ENCODE measurements at regions not wholly inside any gene's neighbourhood (a gene's known extent, or its start where the extent isn't known, plus 50 kb on each side); places are given as distances from the start of the nearest gene placed in this dataset.

GRCh38 chr1:30318413-30318812, 405.0 kb downstream of the MATN1 start:
- Histone ChIP-seq H3K36me3 (no peaks in the 10 kb centered on the region), H3K4me1 (no peaks in the 10 kb centered on the region), H3K27me3 (no peaks in the 10 kb centered on the region), H3K9me3 (no peaks in the 10 kb centered on the region), H3K4me3 (ENCODE audit: low read depth, low read length) (no peak overlapping the region)
- no peak for DNase-seq
- TF ChIP-seq, protein P1, sequence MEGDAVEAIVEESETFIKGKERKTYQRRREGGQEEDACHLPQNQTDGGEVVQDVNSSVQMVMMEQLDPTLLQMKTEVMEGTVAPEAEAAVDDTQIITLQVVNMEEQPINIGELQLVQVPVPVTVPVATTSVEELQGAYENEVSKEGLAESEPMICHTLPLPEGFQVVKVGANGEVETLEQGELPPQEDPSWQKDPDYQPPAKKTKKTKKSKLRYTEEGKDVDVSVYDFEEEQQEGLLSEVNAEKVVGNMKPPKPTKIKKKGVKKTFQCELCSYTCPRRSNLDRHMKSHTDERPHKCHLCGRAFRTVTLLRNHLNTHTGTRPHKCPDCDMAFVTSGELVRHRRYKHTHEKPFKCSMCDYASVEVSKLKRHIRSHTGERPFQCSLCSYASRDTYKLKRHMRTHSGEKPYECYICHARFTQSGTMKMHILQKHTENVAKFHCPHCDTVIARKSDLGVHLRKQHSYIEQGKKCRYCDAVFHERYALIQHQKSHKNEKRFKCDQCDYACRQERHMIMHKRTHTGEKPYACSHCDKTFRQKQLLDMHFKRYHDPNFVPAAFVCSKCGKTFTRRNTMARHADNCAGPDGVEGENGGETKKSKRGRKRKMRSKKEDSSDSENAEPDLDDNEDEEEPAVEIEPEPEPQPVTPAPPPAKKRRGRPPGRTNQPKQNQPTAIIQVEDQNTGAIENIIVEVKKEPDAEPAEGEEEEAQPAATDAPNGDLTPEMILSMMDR (IDR thresholded peaks at IDR 0.05; ENCODE audit: low read depth, low read length), result no peak

- H3K9me3 ChIP-seq, result no peaks in the 10 kb centered on the region
- TF ChIP-seq, protein P1 (IDR thresholded peaks at IDR 0.05; ENCODE audit: low read depth, low read length), result no peak
- no peaks in the 10 kb centered on the region for H3K36me3 ChIP-seq
- H3K4me3 ChIP-seq (ENCODE audit: low read depth, low read length), result no peak overlapping the region
- no peaks in the 10 kb centered on the region for H3K27me3 ChIP-seq
- no peaks in the 10 kb centered on the region for H3K4me1 ChIP-seq
- DNase-seq, result no peak
Measured at GRCh38 chr1:30317921-30318320, 405.5 kb downstream of the MATN1 start.

GRCh38 chr1:30316056-30316455, 407.3 kb downstream of the MATN1 start:
- DNase-seq, result no peak
- Histone ChIP-seq H3K9me3 (no peaks in the 10 kb centered on the region), H3K36me3 (no peaks in the 10 kb centered on the region), H3K4me1 (no peaks in the 10 kb centered on the region), H3K27me3 (no peaks in the 10 kb centered on the region), H3K4me3 (ENCODE audit: low read depth, low read length) (no peak overlapping the region)
- TF ChIP-seq, protein P1 (IDR thresholded peaks at IDR 0.05; ENCODE audit: low read depth, low read length), result no peak

GRCh38 chr1:30315185-30315960, 408.0 kb downstream of the MATN1 start:
- no peak overlapping the region for H3K4me3 ChIP-seq (ENCODE audit: low read depth, low read length)
- TF ChIP-seq, protein P1 (IDR thresholded peaks at IDR 0.05; ENCODE audit: low read depth, low read length), result no peak
- no peaks in the 10 kb centered on the region for H3K4me1 ChIP-seq
- no peaks in the 10 kb centered on the region for H3K9me3 ChIP-seq
- H3K36me3 ChIP-seq, result no peaks in the 10 kb centered on the region
- DNase-seq, result no peak
- H3K27me3 ChIP-seq, result no peaks in the 10 kb centered on the region

DNA sequence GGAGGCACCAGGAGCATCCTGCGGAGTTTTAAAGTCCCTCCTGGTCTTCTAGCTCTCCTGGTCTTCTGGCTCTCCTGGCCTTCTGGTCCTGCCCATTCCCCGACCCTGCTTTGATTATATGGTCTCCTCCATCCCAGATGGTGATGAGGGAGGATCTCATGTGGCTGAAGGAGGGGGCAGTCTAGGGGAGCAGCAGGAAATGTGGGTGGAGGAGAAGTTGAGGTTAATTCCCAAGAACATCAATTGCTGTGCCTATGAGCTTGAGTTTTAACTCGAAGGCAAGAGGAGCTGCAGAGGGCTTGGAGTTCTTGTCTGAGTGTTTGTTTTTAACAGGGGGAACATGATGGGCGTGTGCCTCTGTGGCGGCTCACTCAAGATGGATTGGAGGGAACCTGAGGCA, 408.8 kb downstream of the MATN1 start:
- no peak overlapping the region for H3K4me3 ChIP-seq (ENCODE audit: low read depth, low read length)
- H3K4me1 ChIP-seq, result no peaks in the 10 kb centered on the region
- no peaks in the 10 kb centered on the region for H3K9me3 ChIP-seq

GRCh38 chr1:30313584-30313983, 409.8 kb downstream of the MATN1 start:
- no peak for DNase-seq
- Histone ChIP-seq H3K36me3 (no peaks in the 10 kb centered on the region), H3K4me1 (no peaks in the 10 kb centered on the region), H3K9me3 (no peaks in the 10 kb centered on the region), H3K27me3 (no peaks in the 10 kb centered on the region), H3K4me3 (ENCODE audit: low read depth, low read length) (no peak overlapping the region)
- TF ChIP-seq, protein P1 (IDR thresholded peaks at IDR 0.05; ENCODE audit: low read depth, low read length), result no peak

More for the DNA sequence above, 408.8 kb downstream of the MATN1 start:
- DNase-seq, result no peak
- TF ChIP-seq, protein P1 (IDR thresholded peaks at IDR 0.05; ENCODE audit: low read depth, low read length), result no peak
- Histone ChIP-seq H3K27me3 (no peaks in the 10 kb centered on the region), H3K36me3 (no peaks in the 10 kb centered on the region)
